H1 (cell line): ENCODE measurements at regions not wholly inside any gene's neighbourhood (a gene's known extent, or its start where the extent isn't known, plus 50 kb on each side); places are given as distances from the start of the nearest gene placed in this dataset.

Experiments used
- CTCF ChIA-PET: fragments of 300-600 bp; sonication (Branson Sonifier 250); formaldehyde crosslinking; loops from one replicate; lab custom pipeline; 2021; ENCODE audit not compliant: partially characterized antibody; lab: Charles Lee
- POLR2A ChIA-PET: fragments of 300-600 bp; sonication (Branson Sonifier 250); formaldehyde crosslinking; loops from one replicate; lab custom pipeline; 2021; ENCODE audit warnings: inconsistent platforms; ENCODE audit not compliant: partially characterized antibody; lab: Charles Lee
- DNase-seq, 2 experiments: peaks; one replicate each; pipeline versions ENCODE4 v3.0.0 to v3.0.0-alpha.2; 2010 to 2022; ENCODE audit warnings: low spot score in 2 of 2, low read depth in 1 of 2, mixed read lengths in 1 of 2
- FAIRE-seq: peaks from 2 replicates; lab custom pipeline; 2011; peaks lifted over from hg19 to GRCh38; lab: Jason Lieb, UNC
- H2AFZ ChIP-seq: 2 replicates; pipeline ENCODE4 v1.8.1; 2012; ENCODE audit warnings: low read length, inconsistent platforms
- H2AK5ac ChIP-seq: 2 replicates; pipeline ENCODE4 v1.6.1; 2013; ENCODE audit warnings: low read depth, low read length
- H2BK120ac ChIP-seq: replicated peaks from 2 replicates; pipeline ENCODE3; 2013; ENCODE audit warnings: low read depth, low read length, inconsistent platforms
- H2BK12ac ChIP-seq: 2 replicates; pipeline ENCODE4 v1.6.1; 2013; ENCODE audit warnings: low read depth, low read length
- H2BK15ac ChIP-seq: 2 replicates; pipeline ENCODE4 v1.6.1; 2013; ENCODE audit warnings: low read length
- H2BK20ac ChIP-seq: 2 replicates; pipeline ENCODE4 v1.6.1; 2013; ENCODE audit warnings: low read length
- H2BK5ac ChIP-seq: 2 replicates; pipeline ENCODE4 v1.6.1; 2013; ENCODE audit warnings: low read depth, low read length
- H3K14ac ChIP-seq: 2 replicates; pipeline ENCODE4 v1.6.1; 2013; ENCODE audit warnings: inconsistent platforms; ENCODE audit not compliant: insufficient read length
- H3K18ac ChIP-seq: 2 replicates; pipeline ENCODE4 v1.6.1; 2013; ENCODE audit warnings: low read length; ENCODE audit errors: extremely low read depth
- H3K23ac ChIP-seq: 2 replicates; pipeline ENCODE4 v1.6.1; 2013; ENCODE audit warnings: inconsistent platforms; ENCODE audit not compliant: insufficient read length
- H3K23me2 ChIP-seq: 2 replicates; pipeline ENCODE4 v1.6.1; 2013; ENCODE audit warnings: low read depth, low read length
- H3K27ac ChIP-seq: 2 replicates; pipeline ENCODE4 v1.6.1; 2011; ENCODE audit warnings: low read depth, low read length, inconsistent platforms
- H3K27me3 ChIP-seq, 4 experiments: replicated peaks in 1 of 4; 1 replicate in 1 of 4; 2 replicates in 3 of 4; pipeline versions ENCODE4 v1.6.1 to v1.8.1; 2011 to 2013; ENCODE audit warnings: low read length in 3 of 4, mild to moderate bottlenecking in 3 of 4, inconsistent platforms in 2 of 4, mixed read lengths in 2 of 4, moderate library complexity in 1 of 4; ENCODE audit not compliant: control insufficient read depth in 3 of 4, insufficient read depth in 3 of 4; ENCODE audit errors: extremely low read depth in 1 of 4
- H3K36me3 ChIP-seq, 4 experiments: 2 replicates each; pipeline versions ENCODE4 v1.6.1 to v1.8.1; 2011 to 2013; ENCODE audit warnings: mild to moderate bottlenecking in 4 of 4, low read length in 3 of 4, moderate library complexity in 2 of 4, control low read depth in 1 of 4, inconsistent platforms in 1 of 4; ENCODE audit not compliant: insufficient read depth in 4 of 4, control insufficient read depth in 2 of 4
- H3K4ac ChIP-seq: replicated peaks from 2 replicates; pipeline ENCODE3; 2013; ENCODE audit warnings: low read length, low read depth, mixed read lengths, inconsistent platforms; ENCODE audit not compliant: insufficient read length
- H3K4me1 ChIP-seq, 4 experiments: replicated peaks in 1 of 4; 1 replicate in 1 of 4; 2 replicates in 3 of 4; pipeline versions ENCODE4 v1.6.1 to v1.8.1; 2011 to 2013; ENCODE audit warnings: low read length in 3 of 4, inconsistent platforms in 2 of 4, mixed read lengths in 1 of 4; ENCODE audit not compliant: insufficient read depth in 4 of 4, control insufficient read depth in 3 of 4
- H3K4me2 ChIP-seq, 2 experiments: 2 replicates each; pipeline versions ENCODE4 v1.6.1 to v1.8.1; 2011 to 2013; ENCODE audit warnings: low read depth in 2 of 2, low read length in 2 of 2, control low read depth in 1 of 2, inconsistent platforms in 1 of 2, mild to moderate bottlenecking in 1 of 2; ENCODE audit not compliant: insufficient read depth in 1 of 2
- H3K4me3 ChIP-seq, 4 experiments: fragments of 200-600, 300-600 bp in 1 of 4; sonication (generic), shearing (Covaris generic), sonication (Bioruptor Twin) in 1 of 4; 2 replicates each; pipeline versions ENCODE4 v1.5.1 to v1.8.1; 2011 to 2016; ENCODE audit warnings: low read length in 4 of 4, low read depth in 3 of 4, control low read depth in 2 of 4, inconsistent platforms in 2 of 4, mild to moderate bottlenecking in 2 of 4, mixed read lengths in 1 of 4, moderate library complexity in 1 of 4; ENCODE audit not compliant: insufficient read depth in 2 of 4; ENCODE audit errors: extremely low read depth in 1 of 4
- H3K56ac ChIP-seq: replicated peaks from 2 replicates; pipeline ENCODE3; 2013; ENCODE audit warnings: low read depth, mild to moderate bottlenecking, mixed read lengths, low read length, inconsistent platforms; ENCODE audit not compliant: insufficient read length
- H3K79me1 ChIP-seq: 2 replicates; pipeline ENCODE4 v1.6.1; 2013; ENCODE audit warnings: low read depth, low read length, control low read depth
- H3K79me2 ChIP-seq, 2 experiments: 2 replicates each; pipeline versions ENCODE4 v1.6.1 to v1.8.1; 2012 to 2013; ENCODE audit warnings: low read length in 2 of 2, mild to moderate bottlenecking in 2 of 2, inconsistent platforms in 1 of 2; ENCODE audit not compliant: insufficient read depth in 2 of 2, control insufficient read depth in 1 of 2
- H3K9ac ChIP-seq, 4 experiments: replicated peaks in 1 of 4; 1 replicate in 1 of 4; 2 replicates in 3 of 4; pipeline versions ENCODE4 v1.6.1 to v1.8.1; 2011 to 2013; ENCODE audit warnings: low read depth in 3 of 4, low read length in 3 of 4, control low read depth in 2 of 4, mild to moderate bottlenecking in 2 of 4, moderate library complexity in 2 of 4, inconsistent platforms in 1 of 4; ENCODE audit errors: extremely low read depth in 1 of 4
- H3K9me3 ChIP-seq, 2 experiments: 2 replicates each; pipeline versions ENCODE4 v1.6.1 to v1.8.1; 2012 to 2013; ENCODE audit warnings: mild to moderate bottlenecking in 2 of 2, moderate library complexity in 2 of 2, control low read depth in 1 of 2, inconsistent platforms in 1 of 2, low read depth in 1 of 2, low read length in 1 of 2, mixed read lengths in 1 of 2; ENCODE audit not compliant: insufficient read depth in 2 of 2
- H4K20me1 ChIP-seq, 2 experiments: replicated peaks in 1 of 2; 2 replicates each; pipeline versions ENCODE3 to v1.8.1; 2011 to 2013; ENCODE audit warnings: inconsistent platforms in 2 of 2, low read length in 2 of 2, mild to moderate bottlenecking in 1 of 2; ENCODE audit not compliant: insufficient read depth in 2 of 2, control insufficient read depth in 1 of 2
- H4K5ac ChIP-seq: 2 replicates; pipeline ENCODE4 v1.6.1; 2013; ENCODE audit warnings: low read length, low read depth, mixed read lengths, inconsistent platforms; ENCODE audit not compliant: insufficient read length
- H4K8ac ChIP-seq: 2 replicates; pipeline ENCODE4 v1.8.0; 2013; ENCODE audit warnings: mild to moderate bottlenecking, moderate library complexity, low read length, inconsistent platforms; ENCODE audit not compliant: insufficient read depth; ENCODE audit errors: extremely low read depth
- H4K91ac ChIP-seq: replicated peaks from 2 replicates; pipeline ENCODE3; 2013; ENCODE audit warnings: low read length, mixed read lengths, inconsistent platforms; ENCODE audit not compliant: insufficient read length
- CBX8 ChIP-seq: fragments of 300-800, 300-1000 bp; sonication (generic); IDR thresholded peaks from 2 replicates; pipeline ENCODE4 v1.7.1; 2016; ENCODE audit warnings: low read depth, low read length, borderline replicate concordance
- CREB1 ChIP-seq: IDR thresholded peaks from 2 replicates; pipeline ENCODE4 v1.6.1; 2012; ENCODE audit warnings: inconsistent platforms
- NANOG ChIP-seq: IDR thresholded peaks from 2 replicates; pipeline ENCODE4 v1.6.1; 2011; ENCODE audit warnings: low read length, low read depth, mild to moderate bottlenecking, inconsistent platforms; ENCODE audit not compliant: insufficient read depth, poor library complexity, severe bottlenecking
- PHF8 ChIP-seq: fragments of 200-600 bp; sonication (generic); conservative IDR thresholded peaks from 2 replicates; pipeline ENCODE4 v1.7.1; 2012; ENCODE audit warnings: low read depth, mild to moderate bottlenecking, inconsistent platforms, low read length, moderate library complexity
- RNF2 ChIP-seq: fragments of 200-900, 300-1000 bp; sonication (generic); IDR thresholded peaks from 2 replicates; pipeline ENCODE4 v1.7.1; 2016; ENCODE audit warnings: borderline replicate concordance, low read depth, mild to moderate bottlenecking, antibody characterized with exemption, low read length; ENCODE audit not compliant: poor library complexity, severe bottlenecking; ENCODE audit errors: missing control alignments
- SP2 ChIP-seq: IDR thresholded peaks from 2 replicates; pipeline ENCODE4 v1.6.1; 2012; ENCODE audit warnings: mild to moderate bottlenecking, low read length, inconsistent platforms
- TAF7 ChIP-seq: optimal IDR thresholded peaks from 2 replicates; pipeline ENCODE3; 2011; ENCODE audit warnings: low read depth, mild to moderate bottlenecking, inconsistent platforms, low read length, moderate library complexity, borderline replicate concordance
- WGBS, 2 experiments: shearing (Covaris generic) in 1 of 2; methylation state at CpG; one replicate each; pipeline versions ENCODE4 v1.1.6 to v1.1.7; 2013 to 2015; ENCODE audit warnings: low lambda C conversion rate in 2 of 2, mixed read lengths in 2 of 2, inconsistent platforms in 1 of 2, low coverage in 1 of 2, missing lambda C conversion rate in 1 of 2; ENCODE audit not compliant: insufficient replicate concordance in 2 of 2, insufficient coverage in 1 of 2, insufficient read length in 1 of 2; ENCODE audit errors: extremely low coverage in 1 of 2, missing lambda C conversion rate in 1 of 2; 5-methylcytosine and 5-hydroxymethylcytosine counted together
- TF ChIP-seq, protein P1 (sequence below), 3 experiments: IDR thresholded peaks; 1 replicate in 2 of 3; 2 replicates in 1 of 3; pipeline versions ENCODE4 v1.5.1 to v1.6.1; 2011; ENCODE audit warnings: low read length in 3 of 3, mild to moderate bottlenecking in 3 of 3, inconsistent platforms in 2 of 3, low read depth in 1 of 3, moderate library complexity in 1 of 3; ENCODE audit not compliant: insufficient read depth in 1 of 3; ENCODE audit errors: control extremely low read depth in 1 of 3

DNA sequence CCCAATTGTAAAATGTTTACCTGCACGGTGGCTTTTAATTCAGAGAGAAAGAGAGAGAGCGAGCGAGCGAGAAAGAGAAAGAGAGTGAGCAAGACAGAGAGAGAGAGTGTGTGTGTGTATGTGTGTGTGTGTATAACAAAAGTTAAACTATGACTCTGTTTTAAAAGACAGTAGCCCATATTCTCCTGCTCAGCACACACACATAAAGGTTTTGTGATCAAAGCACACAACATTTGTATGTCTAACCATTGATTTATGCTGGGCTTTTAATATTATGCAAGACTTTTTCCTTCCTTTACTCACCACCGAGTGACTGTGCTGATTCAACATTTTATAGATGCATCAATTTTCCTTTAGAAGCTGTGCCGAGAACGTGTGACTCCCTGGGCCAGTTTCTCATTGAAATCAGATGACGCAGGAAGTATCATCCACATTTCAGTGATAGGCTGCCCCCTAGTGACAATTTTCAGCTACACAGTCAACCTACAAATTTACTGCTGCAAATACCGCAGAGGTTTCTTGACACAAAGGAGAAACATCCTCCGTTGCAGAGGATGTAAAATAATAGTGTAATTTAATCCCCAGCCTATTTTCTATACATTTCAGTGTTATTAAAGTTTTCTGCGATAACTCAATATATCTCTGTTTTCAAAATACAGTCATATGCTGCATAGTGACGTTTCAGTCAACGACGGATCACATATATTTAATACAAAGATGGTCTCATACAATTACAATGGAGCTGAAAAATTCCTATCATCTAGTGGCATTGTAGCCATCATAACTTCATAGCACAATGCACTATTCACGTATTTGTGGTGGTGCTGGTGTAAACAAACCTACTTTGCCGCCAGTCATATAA, 165.9 kb upstream of the TANK start:
- no peak overlapping the region for H4K91ac ChIP-seq
- H3K4me1 ChIP-seq = no peaks in the 10 kb centered on the region; a peak in 1 of 7 replicates
- no peak overlapping the region for H3K9ac ChIP-seq
- H3K9me3 ChIP-seq = no peaks in the 10 kb centered on the region
- no peak overlapping the region for H3K14ac ChIP-seq
- no peak overlapping the region for H2BK5ac ChIP-seq
- H2AK5ac ChIP-seq = no peak overlapping the region
- POLR2A ChIA-PET = interaction anchor here (1.0 kb wide), 1 partner anchor 9 kb away, joined by 3 read pairs; no protein-coding TSS in a partner anchor
- CTCF ChIA-PET = interaction anchor here (0.6 to 3.7 kb wide), 51 partner anchors 10 to 997 kb away, joined by 3 to 23 read pairs (median 4); no protein-coding TSS in a partner anchor
- no peak overlapping the region for H3K4ac ChIP-seq
- H3K27ac ChIP-seq = no peak overlapping the region
- no peak overlapping the region for H4K8ac ChIP-seq
- DNase-seq (peak in 1 of 2 experiments; percentile 85), FAIRE-seq (peak; percentile 95)
- WGBS, 2 experiments = 48% methylated on average over 16 of the region's 16 CpGs; no CpG with 5 or more reads in 1 of the 2 experiments
- no peak overlapping the region for H2BK120ac ChIP-seq
- no peak overlapping the region for H2BK15ac ChIP-seq
- no peak overlapping the region for H2BK20ac ChIP-seq
- no peak overlapping the region for H3K56ac ChIP-seq
- H4K20me1 ChIP-seq = no peaks in the 10 kb centered on the region
- H4K5ac ChIP-seq = no peak overlapping the region
- no peak overlapping the region for H3K23ac ChIP-seq
- H2BK12ac ChIP-seq = no peak overlapping the region
- H2AFZ ChIP-seq = peak overlapping the region; percentile 64; the same call in 1 of the 2 replicates
- no peaks in the 10 kb centered on the region for H3K23me2 ChIP-seq
- H3K79me1 ChIP-seq = no peaks in the 10 kb centered on the region
- H3K36me3 ChIP-seq = no peaks in the 10 kb centered on the region
- H3K27me3 ChIP-seq = no peaks in the 10 kb centered on the region
- H3K18ac ChIP-seq = no peak overlapping the region
- no peak overlapping the region for H3K4me2 ChIP-seq
- H3K79me2 ChIP-seq = no peaks in the 10 kb centered on the region
- H3K4me3 ChIP-seq = no peak overlapping the region
- TF ChIP-seq SP2 (no peak), CREB1 (peak; percentile 39; the same call in 1 of the 2 replicates), CBX8 (no peak), TAF7 (no peak), RNF2 (no peak), PHF8 (no peak), NANOG (no peak)
- TF ChIP-seq, protein P1, sequence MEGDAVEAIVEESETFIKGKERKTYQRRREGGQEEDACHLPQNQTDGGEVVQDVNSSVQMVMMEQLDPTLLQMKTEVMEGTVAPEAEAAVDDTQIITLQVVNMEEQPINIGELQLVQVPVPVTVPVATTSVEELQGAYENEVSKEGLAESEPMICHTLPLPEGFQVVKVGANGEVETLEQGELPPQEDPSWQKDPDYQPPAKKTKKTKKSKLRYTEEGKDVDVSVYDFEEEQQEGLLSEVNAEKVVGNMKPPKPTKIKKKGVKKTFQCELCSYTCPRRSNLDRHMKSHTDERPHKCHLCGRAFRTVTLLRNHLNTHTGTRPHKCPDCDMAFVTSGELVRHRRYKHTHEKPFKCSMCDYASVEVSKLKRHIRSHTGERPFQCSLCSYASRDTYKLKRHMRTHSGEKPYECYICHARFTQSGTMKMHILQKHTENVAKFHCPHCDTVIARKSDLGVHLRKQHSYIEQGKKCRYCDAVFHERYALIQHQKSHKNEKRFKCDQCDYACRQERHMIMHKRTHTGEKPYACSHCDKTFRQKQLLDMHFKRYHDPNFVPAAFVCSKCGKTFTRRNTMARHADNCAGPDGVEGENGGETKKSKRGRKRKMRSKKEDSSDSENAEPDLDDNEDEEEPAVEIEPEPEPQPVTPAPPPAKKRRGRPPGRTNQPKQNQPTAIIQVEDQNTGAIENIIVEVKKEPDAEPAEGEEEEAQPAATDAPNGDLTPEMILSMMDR (IDR thresholded peaks at IDR 0.05; ENCODE audit: control extremely low read depth in 1 of 3, insufficient read depth in 1 of 3, low read depth in 1 of 3, low read length in 3 of 3) = peak in 2 of 3 experiments; percentile 74 to 82; a peak in 3 of 4 replicates
